H4 (cell line): ENCODE measurements at regions not wholly inside any gene's neighbourhood (a gene's known extent, or its start where the extent isn't known, plus 50 kb on each side); places are given as distances from the start of the nearest gene placed in this dataset.

Experiments used
- DNase-seq: peaks from one replicate; pipeline ENCODE4 v3.0.0-alpha.2; 2015; ENCODE audit warnings: low spot score

DNA sequence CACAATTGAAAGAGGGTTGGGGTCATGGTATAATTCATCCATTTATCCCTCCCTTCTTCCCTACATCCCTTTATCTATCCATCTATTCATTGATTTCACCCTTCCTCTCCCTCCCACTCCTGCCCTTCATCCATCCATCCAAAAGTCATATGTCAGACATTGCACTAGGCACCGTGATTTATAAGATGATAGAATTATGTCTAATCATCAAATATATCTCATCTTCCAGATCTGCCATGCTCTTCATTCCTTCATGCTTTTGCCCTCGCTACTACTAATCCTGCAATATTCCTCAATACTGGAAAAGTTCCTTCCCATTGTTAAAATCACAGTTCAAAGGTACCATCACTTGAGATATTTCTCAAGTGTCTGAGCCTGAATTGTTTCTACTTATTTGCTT, 335.2 kb upstream of the CDH11 start:
- DNase-seq, result no peak

DNA sequence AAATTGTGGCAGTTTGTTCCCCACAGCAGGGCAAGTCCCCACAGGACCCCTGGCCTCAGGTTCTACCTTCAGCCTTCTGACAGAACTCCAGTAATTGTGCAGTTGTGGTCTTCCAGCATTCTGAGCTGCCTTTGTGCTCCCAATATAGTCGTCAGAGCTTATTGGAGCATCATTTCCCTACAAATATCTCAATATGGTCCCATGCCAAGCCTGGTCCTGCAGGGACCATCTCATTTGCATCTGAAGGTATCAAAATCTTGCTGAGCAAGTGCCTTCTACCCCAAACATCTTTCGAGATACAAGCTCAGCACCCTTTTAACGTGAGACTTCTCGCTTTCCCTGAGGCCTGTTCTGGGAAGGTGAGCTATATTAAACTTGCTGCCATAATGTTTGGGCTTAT, 333.9 kb upstream of the CDH11 start:
- DNase-seq, result no peak

DNA sequence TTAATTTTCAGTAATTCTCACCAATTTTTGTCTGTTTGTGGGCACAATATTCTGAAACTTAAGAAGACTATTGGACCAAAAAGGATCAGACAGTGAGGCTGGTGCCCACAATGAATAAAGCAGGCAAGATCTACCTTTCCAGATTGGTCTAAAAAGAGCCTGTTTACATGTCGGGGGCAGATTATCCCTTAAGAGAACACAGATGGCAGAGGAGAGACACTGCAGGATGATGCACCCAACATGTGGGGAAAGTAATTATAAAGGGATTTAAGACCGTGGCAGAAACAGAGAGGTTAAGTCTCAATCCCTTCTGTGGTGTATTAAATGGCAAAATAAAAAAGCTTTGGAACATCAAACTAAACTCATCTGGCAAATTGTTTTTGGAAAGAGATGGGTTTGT, 331.8 kb upstream of the CDH11 start:
- no peak for DNase-seq

DNA sequence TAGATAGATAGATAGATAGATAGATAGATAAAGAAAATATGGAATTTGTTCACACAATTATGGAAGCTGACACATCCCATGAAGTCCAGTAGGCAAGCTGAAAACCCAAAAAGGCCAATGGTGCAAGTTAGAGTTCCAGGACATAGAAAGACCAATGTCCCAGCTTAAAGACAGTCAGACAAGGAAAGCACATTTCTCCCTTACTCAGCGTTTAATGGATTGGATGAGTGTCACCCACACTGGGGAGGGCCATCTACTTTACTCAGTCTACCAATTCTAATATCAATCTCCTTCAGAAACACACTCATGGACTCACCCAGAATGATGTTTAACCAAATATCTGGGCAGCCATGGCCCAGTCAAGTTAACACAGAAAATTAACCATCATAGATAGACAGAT, 327.7 kb upstream of the CDH11 start:
- no peak for DNase-seq

DNA sequence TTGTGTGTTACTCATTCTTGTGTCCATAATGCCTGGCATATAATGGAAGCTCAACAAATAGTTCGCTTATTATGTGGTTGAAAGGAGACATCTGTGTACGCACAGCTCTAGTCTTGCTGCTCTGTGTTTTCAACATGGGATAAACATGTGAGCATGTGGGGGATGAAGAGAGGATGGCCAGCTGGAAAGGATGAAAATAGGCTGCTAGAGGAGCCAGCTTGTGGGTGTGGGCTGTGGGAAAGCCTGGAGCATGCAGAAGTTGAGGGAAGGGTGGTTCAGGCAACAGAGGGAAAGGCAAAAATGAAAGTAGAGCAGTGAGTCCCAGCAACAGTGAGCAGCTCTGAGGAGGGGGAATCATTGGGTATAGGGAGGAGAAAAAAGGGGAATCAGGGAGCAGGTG, 324.6 kb upstream of the CDH11 start:
- no peak for DNase-seq

DNA sequence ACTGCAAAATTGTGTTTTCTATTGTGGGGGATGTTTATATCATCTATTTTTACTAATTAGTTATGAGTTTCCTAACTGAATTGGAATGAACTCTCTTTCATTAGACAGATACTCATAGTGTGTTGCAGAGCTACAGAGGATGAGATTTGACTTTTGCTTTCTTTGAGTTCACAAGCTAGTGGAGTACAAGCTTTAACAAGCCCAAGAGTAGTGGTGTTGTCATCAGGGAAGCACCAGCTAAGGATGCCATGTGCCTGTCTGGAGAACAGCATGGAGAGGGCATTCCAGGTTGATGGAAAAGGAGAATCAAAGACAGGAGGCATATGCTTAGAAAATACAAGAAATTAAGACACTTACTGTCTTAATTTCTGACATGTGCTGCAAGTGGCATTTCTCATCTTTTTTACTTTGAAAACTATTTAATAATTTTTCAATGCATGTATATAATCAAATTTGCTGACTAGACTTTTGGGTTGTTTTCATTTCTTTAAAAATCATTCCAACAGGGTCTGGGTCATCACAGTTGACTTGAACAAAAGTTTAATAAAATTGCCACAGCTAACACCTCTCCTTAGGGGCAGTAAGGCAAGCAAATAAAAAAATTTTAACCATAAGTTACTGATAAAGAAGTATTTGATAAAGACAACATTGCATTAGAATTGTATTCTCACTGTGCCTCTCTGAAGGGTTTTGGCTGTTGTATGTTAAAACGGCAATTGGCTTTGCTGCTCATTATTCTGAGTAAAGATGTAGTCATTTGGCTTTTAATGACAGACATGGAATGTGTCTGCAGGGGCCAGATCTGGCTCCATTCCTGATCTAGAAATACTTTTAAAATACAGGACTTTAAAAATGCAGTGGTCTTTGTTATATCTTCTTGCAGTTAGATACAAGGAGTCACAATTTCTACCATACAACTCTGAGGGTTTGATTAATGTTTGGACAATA, 323.7 kb upstream of the CDH11 start:
- DNase-seq, result no peak

DNA sequence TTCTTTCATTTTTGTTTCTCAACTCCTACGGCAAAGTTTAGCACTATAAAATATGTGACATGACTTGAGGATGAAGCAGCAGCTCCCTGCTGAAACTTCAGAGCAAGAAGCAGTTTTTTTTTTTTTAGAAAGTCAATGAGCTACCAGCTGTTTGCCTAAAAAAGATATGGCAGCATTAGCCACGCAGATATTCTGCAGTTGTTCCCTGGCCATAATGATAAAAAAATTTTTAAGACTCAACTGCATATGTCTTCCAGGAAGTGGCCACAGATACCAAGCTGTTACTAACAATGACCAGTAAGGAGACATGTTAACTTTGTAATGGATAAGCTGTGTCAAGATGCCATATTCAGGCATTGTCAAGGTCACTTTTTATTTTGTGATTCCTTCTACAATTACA, 319.6 kb upstream of the CDH11 start:
- DNase-seq, result no peak

DNA sequence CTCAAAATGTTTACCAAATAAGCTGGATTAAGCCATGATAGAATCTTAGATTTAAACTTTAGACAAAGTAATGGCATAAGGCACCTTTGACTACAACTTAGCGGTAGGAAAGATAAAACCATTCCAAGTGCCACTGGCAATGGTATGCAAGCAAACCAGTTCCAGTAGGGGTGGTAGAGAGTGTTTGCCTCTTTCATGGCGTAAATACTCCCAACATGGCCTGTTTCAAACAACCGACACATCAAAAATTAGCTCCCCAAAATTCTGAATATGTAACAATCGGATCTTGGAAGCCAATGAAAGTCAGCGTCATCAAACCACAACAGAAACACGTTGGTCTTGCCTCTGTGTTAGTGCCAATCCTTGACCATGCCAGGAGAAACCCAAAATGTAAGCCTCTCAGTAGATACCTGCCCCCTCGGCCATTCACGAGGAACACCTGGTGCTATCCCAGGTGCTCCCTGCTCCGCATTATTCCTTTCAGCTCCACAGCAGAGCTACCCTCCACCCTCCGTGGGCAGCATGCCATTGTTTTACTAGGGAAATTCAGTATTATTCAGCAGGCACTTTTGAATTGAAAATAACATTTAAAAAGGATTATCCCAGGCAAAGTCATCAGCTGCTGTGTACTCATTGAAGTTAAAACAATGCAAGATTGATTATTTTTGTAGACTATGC, 307.8 kb upstream of the CDH11 start:
- no peak for DNase-seq

DNA sequence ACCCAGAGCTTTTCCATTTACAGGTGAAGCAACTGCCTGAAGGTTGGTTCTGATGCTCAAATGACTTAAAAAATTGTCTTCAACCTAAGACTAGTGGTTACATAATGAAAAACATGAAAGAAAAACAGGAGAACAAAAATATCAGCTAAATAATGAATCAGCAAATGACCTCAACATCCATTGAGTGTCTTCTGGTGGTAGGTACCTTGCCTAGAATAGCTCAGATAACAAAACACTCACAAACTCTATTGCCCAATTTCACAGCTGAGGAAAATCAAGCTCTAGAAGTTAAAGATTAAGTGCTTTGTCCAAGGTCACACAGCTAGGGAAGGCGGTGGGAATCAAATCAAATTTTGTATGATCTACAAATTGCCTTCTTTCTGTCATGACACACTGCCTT, 304.6 kb upstream of the CDH11 start:
- DNase-seq, result no peak

DNA sequence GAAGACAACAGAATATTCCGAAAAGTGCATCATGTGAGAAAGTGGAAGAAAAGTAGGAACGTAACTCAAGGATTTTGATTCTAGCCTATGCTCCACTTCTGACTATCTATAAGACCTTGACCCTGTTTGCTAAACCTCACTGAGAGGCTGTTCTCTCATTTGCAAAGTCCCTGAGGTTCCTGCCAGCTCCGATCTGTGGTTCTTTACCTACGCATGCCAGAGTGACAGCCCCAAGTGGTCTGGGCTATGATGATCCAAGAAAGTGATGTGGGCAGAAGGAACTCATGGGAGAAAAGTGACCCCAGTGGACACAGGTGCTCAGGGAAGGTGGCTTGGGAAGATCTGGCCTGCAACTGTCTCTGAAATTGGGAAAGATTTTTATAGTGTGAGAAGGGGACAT, 301.1 kb upstream of the CDH11 start:
- no peak for DNase-seq

DNA sequence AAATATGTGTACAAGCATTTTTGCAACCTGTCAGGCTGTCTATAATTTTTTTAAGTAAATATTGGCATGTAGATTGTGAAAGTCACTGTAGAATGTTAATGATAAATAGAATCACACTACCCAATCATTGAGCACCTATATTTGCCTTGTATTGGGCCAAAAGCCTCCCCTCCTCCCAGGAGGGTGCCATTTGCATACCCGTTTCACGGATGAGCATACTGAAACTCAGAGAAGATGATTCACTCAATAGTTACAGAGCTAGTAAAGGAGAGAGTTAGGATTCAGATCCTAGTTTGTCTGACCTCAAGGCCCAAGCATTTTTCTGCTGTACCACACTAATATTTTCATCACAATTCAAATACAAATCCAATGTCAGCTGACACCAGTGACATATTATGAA, 299.7 kb upstream of the CDH11 start:
- no peak for DNase-seq

DNA sequence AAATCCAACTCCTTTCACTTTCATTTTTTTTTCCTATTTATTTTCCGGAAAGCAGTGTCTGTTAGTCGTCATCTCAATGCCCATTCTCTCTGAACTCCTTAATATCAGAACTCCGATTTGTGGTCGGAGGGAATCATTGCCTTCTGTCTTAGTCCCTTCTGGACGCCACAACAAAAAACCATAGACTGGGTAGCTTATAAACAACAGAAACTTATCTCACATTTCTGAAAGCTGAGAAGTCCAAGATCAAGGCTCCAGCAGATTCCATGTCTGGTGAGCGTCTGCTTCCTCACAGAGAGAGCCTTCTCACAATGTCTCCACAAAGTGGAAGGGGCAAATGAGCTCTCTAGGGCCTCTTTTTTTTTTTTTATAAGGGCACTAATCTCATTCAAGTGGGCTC, 296.6 kb upstream of the CDH11 start:
- no peak for DNase-seq

DNA sequence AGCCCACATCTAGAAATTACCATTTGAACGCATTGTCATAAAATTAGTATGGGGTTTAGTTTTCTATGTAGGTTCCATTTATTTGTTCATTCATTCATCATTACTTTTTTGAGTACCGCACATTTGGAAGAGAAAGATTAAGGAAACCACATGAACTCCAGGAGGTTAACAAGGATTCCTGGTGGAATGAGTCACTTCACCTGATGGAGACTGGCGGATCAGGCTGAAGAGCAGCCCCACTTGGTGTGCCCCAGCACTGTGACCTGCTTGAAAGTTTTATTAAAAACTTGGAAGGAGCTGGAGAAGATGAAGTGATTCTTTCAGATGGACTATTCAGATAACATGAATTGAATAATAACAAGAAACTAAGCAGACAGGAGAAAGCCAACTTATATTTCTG, 293.6 kb upstream of the CDH11 start:
- DNase-seq, result peak; percentile 63

DNA sequence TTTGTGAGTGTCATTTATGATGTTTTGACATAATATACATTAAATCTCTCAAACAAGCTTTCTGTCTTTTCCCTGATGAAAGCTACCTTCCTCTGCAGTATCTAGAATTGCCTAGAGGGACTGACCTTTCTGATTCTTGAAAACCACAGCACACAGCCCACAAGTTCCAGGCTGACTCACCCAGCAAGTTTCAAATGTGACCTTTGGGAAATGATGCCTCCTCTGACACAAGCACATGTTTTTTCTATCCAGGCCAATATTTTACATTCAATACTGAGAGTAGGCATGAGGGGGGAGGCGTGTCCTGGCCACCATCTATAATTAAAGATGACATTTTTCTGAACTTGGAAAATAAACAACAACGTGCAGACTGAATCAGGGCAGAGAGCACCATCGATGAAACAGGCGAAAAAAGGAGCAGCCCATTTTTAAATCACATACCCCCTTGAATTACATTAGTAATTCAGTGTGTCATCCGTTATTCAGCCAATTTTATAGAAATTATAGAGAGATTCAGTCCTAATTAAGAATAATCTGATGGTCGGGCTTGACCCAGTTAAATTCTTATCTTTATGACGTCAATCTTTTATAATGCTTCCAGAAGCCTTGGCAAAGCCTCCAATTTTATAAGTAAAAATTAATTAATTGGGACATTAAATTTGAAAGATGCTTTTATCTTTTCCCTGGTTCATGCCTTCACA, 292.6 kb upstream of the CDH11 start:
- peak; percentile 88 for DNase-seq

DNA sequence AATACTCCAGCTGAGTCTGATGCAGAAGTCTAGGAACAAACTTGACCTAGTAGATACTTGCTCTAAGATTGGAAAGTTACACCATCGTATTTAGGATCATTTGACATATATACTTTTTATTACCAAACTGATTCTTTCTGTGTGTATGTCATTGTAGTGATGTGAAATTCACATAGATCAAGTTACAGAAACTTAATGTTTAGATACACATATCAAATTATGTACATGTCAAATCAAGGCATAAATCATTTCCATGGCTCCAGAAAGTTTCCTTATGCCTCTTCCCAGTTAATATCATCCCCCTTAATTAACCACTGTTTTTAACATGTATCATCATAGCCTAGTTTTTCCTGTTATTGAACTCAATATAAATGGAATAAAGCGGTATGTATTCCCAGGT, 292.0 kb upstream of the CDH11 start:
- DNase-seq, result no peak

DNA sequence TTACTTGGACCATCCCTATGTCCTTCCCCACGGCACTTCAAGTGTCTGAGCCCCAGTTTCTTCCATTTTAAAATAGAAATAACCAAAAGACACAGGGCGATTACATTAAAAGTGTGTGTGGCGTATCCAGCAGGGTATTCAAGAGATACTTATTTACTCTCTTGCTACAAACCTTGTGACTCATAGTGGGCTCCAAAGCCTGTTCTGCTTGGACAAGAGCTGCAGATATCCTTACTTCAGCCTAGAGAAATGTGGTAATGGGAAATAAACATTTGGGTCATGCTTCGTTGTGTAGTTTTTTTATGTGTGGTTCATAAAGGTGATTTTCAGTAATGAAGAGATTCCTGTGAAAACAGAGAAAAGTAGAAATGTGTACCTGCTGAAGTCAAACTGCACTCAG, 288.9 kb upstream of the CDH11 start:
- DNase-seq, result peak; percentile 78

DNA sequence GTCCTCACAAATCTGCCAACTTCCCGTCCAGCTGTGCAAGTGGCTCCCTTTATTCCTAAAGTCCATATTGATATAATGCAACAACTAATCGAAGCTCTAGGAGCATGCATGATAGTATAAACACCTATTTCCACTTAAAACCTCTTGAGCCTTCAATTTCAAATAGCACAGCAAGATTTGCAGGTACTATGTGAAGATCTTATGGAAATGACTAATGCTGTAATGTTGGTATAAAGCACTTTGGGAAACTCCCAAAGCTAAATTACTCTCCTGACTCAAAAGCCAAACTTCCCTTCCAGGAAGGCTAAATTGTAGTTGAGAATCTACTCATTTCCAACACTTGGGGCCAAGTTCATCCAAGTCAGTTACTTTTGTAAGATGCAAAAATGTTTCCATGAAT, 287.6 kb upstream of the CDH11 start:
- no peak for DNase-seq

DNA sequence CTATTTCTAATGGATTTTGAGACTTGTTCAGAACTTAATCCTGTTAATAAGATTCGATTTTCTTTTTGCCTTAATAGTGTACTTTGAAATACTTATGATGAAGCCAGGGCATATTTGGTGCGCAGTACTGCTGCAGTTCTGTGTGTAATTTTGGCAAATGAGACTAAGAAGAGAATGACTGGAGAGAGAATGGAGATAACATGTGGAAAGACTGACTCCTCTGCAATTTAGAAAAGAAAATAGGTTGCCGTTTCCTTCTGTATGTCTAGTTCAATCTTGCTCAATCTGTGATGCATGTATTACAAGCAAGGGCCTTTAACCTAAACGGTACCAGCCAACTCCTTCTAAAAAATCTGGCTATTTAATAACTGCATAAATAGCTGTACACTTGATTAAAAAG, 285.1 kb upstream of the CDH11 start:
- DNase-seq, result no peak

DNA sequence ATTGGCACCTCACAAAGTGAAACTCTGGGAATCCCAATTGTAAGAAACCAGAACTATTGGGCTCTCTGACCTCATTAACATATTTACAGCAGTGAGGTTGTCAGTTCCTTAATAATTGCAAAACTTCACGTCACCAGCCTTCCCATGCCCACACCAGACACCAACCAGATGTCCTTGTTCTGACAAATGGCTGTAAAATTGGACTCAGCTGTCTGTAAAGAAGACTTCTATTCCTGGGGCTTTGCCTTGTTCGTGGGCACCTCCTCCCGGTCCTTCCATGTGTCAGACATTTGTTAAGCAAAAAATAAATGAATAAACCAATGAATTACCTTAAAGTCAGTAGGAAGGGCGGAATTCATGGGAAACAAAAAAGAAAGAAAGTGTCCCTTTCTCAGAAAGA, 284.3 kb upstream of the CDH11 start:
- no peak for DNase-seq

DNA sequence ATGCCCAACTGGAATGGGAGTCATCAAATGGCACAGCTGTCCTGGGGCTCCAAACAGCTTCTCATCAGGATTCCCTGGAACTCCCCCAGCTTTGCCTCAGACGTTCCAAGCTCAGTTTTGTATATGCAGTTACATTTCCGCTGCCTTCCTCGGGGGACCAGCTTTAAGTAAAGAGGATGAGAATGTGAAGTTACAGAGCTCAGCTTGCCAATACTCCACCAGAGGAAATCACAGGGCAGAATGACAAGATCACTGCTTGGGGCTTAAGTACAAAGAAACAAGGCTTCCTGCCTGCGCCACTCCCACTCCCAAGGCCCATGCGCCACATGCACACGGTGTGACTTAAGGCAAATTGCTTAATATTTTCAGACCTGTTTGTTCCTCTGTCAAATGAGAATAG, 272.4 kb upstream of the CDH11 start:
- no peak for DNase-seq

DNA sequence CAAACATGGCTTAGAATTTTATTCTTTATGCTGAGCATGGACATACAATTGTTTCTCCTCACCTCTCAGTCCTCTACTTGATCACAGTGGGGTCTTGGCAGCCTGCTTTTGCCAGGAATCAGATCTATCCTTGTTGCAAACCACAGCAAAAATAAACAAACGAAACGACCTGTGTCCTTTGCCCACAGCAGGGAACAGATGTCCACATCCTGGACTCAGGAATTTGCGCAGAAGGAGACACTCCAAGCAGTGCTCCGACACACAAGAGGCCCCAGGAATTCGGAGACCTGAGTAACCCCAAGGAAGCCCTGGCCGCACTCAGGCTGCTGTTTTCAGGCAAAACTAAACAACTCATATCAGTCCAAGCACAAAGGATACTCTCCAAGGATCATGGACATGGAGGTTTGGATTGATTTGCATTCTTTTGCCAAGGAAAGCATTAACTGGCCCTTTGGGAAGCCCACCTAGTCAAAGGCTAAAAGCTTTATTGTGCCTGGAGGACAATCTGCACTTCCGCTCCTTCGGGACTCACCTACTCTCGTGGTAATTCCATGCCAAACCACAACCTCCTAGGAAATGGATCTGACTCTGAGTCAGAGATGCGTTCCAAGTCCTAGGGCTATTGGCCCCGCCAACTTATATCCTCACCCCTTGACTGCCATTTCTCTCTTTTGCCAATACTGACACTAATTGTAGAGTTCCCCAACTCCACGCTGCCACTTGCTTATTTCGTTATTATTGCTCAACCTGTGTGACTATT, 271.1 kb upstream of the CDH11 start:
- peak; percentile 90 for DNase-seq

DNA sequence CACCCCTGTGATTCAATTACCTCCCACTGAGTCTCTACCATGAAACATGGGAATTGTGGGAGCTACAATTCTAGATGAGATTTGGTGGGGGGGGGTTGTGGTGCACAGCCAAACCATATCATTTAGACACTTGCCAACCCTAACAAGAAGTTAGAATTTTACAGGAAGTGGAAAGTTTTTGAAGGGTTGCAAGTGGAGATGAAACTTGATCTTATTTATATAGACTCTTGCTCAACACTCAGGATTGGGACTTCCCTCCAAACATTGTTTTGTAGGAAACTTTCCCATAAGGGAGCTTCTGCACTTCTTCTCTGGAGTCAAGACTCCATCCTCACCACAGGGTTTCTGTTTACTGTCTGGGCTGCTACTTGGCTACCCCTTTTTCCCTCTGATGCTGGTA, 266.7 kb upstream of the CDH11 start:
- DNase-seq, result peak; percentile 15
